H1 (cell line): ENCODE measurements at regions not wholly inside any gene's neighbourhood (a gene's known extent, or its start where the extent isn't known, plus 50 kb on each side); places are given as distances from the start of the nearest gene placed in this dataset.

Experiments used
- CTCF ChIA-PET: fragments of 300-600 bp; sonication (Branson Sonifier 250); formaldehyde crosslinking; loops from one replicate; lab custom pipeline; 2021; ENCODE audit not compliant: partially characterized antibody; lab: Charles Lee
- POLR2A ChIA-PET: fragments of 300-600 bp; sonication (Branson Sonifier 250); formaldehyde crosslinking; loops from one replicate; lab custom pipeline; 2021; ENCODE audit warnings: inconsistent platforms; ENCODE audit not compliant: partially characterized antibody; lab: Charles Lee
- DNase-seq, 2 experiments: peaks; one replicate each; pipeline versions ENCODE4 v3.0.0 to v3.0.0-alpha.2; 2010 to 2022; ENCODE audit warnings: low spot score in 2 of 2, low read depth in 1 of 2, mixed read lengths in 1 of 2
- FAIRE-seq: peaks from 2 replicates; lab custom pipeline; 2011; peaks lifted over from hg19 to GRCh38; lab: Jason Lieb, UNC
- H2AFZ ChIP-seq: 2 replicates; pipeline ENCODE4 v1.8.1; 2012; ENCODE audit warnings: low read length, inconsistent platforms
- H2AK5ac ChIP-seq: 2 replicates; pipeline ENCODE4 v1.6.1; 2013; ENCODE audit warnings: low read depth, low read length
- H2BK120ac ChIP-seq: replicated peaks from 2 replicates; pipeline ENCODE3; 2013; ENCODE audit warnings: low read depth, low read length, inconsistent platforms
- H2BK12ac ChIP-seq: 2 replicates; pipeline ENCODE4 v1.6.1; 2013; ENCODE audit warnings: low read depth, low read length
- H2BK15ac ChIP-seq: 2 replicates; pipeline ENCODE4 v1.6.1; 2013; ENCODE audit warnings: low read length
- H2BK20ac ChIP-seq: 2 replicates; pipeline ENCODE4 v1.6.1; 2013; ENCODE audit warnings: low read length
- H2BK5ac ChIP-seq: 2 replicates; pipeline ENCODE4 v1.6.1; 2013; ENCODE audit warnings: low read depth, low read length
- H3K14ac ChIP-seq: 2 replicates; pipeline ENCODE4 v1.6.1; 2013; ENCODE audit warnings: inconsistent platforms; ENCODE audit not compliant: insufficient read length
- H3K18ac ChIP-seq: 2 replicates; pipeline ENCODE4 v1.6.1; 2013; ENCODE audit warnings: low read length; ENCODE audit errors: extremely low read depth
- H3K23ac ChIP-seq: 2 replicates; pipeline ENCODE4 v1.6.1; 2013; ENCODE audit warnings: inconsistent platforms; ENCODE audit not compliant: insufficient read length
- H3K23me2 ChIP-seq: 2 replicates; pipeline ENCODE4 v1.6.1; 2013; ENCODE audit warnings: low read depth, low read length
- H3K27ac ChIP-seq: 2 replicates; pipeline ENCODE4 v1.6.1; 2011; ENCODE audit warnings: low read depth, low read length, inconsistent platforms
- H3K27me3 ChIP-seq, 4 experiments: replicated peaks in 1 of 4; 1 replicate in 1 of 4; 2 replicates in 3 of 4; pipeline versions ENCODE4 v1.6.1 to v1.8.1; 2011 to 2013; ENCODE audit warnings: low read length in 3 of 4, mild to moderate bottlenecking in 3 of 4, inconsistent platforms in 2 of 4, mixed read lengths in 2 of 4, moderate library complexity in 1 of 4; ENCODE audit not compliant: control insufficient read depth in 3 of 4, insufficient read depth in 3 of 4; ENCODE audit errors: extremely low read depth in 1 of 4
- H3K36me3 ChIP-seq, 4 experiments: 2 replicates each; pipeline versions ENCODE4 v1.6.1 to v1.8.1; 2011 to 2013; ENCODE audit warnings: mild to moderate bottlenecking in 4 of 4, low read length in 3 of 4, moderate library complexity in 2 of 4, control low read depth in 1 of 4, inconsistent platforms in 1 of 4; ENCODE audit not compliant: insufficient read depth in 4 of 4, control insufficient read depth in 2 of 4
- H3K4ac ChIP-seq: replicated peaks from 2 replicates; pipeline ENCODE3; 2013; ENCODE audit warnings: low read length, low read depth, mixed read lengths, inconsistent platforms; ENCODE audit not compliant: insufficient read length
- H3K4me1 ChIP-seq, 4 experiments: replicated peaks in 1 of 4; 1 replicate in 1 of 4; 2 replicates in 3 of 4; pipeline versions ENCODE4 v1.6.1 to v1.8.1; 2011 to 2013; ENCODE audit warnings: low read length in 3 of 4, inconsistent platforms in 2 of 4, mixed read lengths in 1 of 4; ENCODE audit not compliant: insufficient read depth in 4 of 4, control insufficient read depth in 3 of 4
- H3K4me2 ChIP-seq, 2 experiments: 2 replicates each; pipeline versions ENCODE4 v1.6.1 to v1.8.1; 2011 to 2013; ENCODE audit warnings: low read depth in 2 of 2, low read length in 2 of 2, control low read depth in 1 of 2, inconsistent platforms in 1 of 2, mild to moderate bottlenecking in 1 of 2; ENCODE audit not compliant: insufficient read depth in 1 of 2
- H3K4me3 ChIP-seq, 4 experiments: fragments of 200-600, 300-600 bp in 1 of 4; sonication (generic), shearing (Covaris generic), sonication (Bioruptor Twin) in 1 of 4; 2 replicates each; pipeline versions ENCODE4 v1.5.1 to v1.8.1; 2011 to 2016; ENCODE audit warnings: low read length in 4 of 4, low read depth in 3 of 4, control low read depth in 2 of 4, inconsistent platforms in 2 of 4, mild to moderate bottlenecking in 2 of 4, mixed read lengths in 1 of 4, moderate library complexity in 1 of 4; ENCODE audit not compliant: insufficient read depth in 2 of 4; ENCODE audit errors: extremely low read depth in 1 of 4
- H3K56ac ChIP-seq: replicated peaks from 2 replicates; pipeline ENCODE3; 2013; ENCODE audit warnings: low read depth, mild to moderate bottlenecking, mixed read lengths, low read length, inconsistent platforms; ENCODE audit not compliant: insufficient read length
- H3K79me1 ChIP-seq: 2 replicates; pipeline ENCODE4 v1.6.1; 2013; ENCODE audit warnings: low read depth, low read length, control low read depth
- H3K79me2 ChIP-seq, 2 experiments: 2 replicates each; pipeline versions ENCODE4 v1.6.1 to v1.8.1; 2012 to 2013; ENCODE audit warnings: low read length in 2 of 2, mild to moderate bottlenecking in 2 of 2, inconsistent platforms in 1 of 2; ENCODE audit not compliant: insufficient read depth in 2 of 2, control insufficient read depth in 1 of 2
- H3K9ac ChIP-seq, 4 experiments: replicated peaks in 1 of 4; 1 replicate in 1 of 4; 2 replicates in 3 of 4; pipeline versions ENCODE4 v1.6.1 to v1.8.1; 2011 to 2013; ENCODE audit warnings: low read depth in 3 of 4, low read length in 3 of 4, control low read depth in 2 of 4, mild to moderate bottlenecking in 2 of 4, moderate library complexity in 2 of 4, inconsistent platforms in 1 of 4; ENCODE audit errors: extremely low read depth in 1 of 4
- H3K9me3 ChIP-seq, 2 experiments: 2 replicates each; pipeline versions ENCODE4 v1.6.1 to v1.8.1; 2012 to 2013; ENCODE audit warnings: mild to moderate bottlenecking in 2 of 2, moderate library complexity in 2 of 2, control low read depth in 1 of 2, inconsistent platforms in 1 of 2, low read depth in 1 of 2, low read length in 1 of 2, mixed read lengths in 1 of 2; ENCODE audit not compliant: insufficient read depth in 2 of 2
- H4K20me1 ChIP-seq, 2 experiments: replicated peaks in 1 of 2; 2 replicates each; pipeline versions ENCODE3 to v1.8.1; 2011 to 2013; ENCODE audit warnings: inconsistent platforms in 2 of 2, low read length in 2 of 2, mild to moderate bottlenecking in 1 of 2; ENCODE audit not compliant: insufficient read depth in 2 of 2, control insufficient read depth in 1 of 2
- H4K5ac ChIP-seq: 2 replicates; pipeline ENCODE4 v1.6.1; 2013; ENCODE audit warnings: low read length, low read depth, mixed read lengths, inconsistent platforms; ENCODE audit not compliant: insufficient read length
- H4K8ac ChIP-seq: 2 replicates; pipeline ENCODE4 v1.8.0; 2013; ENCODE audit warnings: mild to moderate bottlenecking, moderate library complexity, low read length, inconsistent platforms; ENCODE audit not compliant: insufficient read depth; ENCODE audit errors: extremely low read depth
- H4K91ac ChIP-seq: replicated peaks from 2 replicates; pipeline ENCODE3; 2013; ENCODE audit warnings: low read length, mixed read lengths, inconsistent platforms; ENCODE audit not compliant: insufficient read length
- RBBP5 ChIP-seq: IDR thresholded peaks from 2 replicates; pipeline ENCODE4 v1.7.1; 2012; ENCODE audit warnings: low read depth, mild to moderate bottlenecking, inconsistent platforms, low read length, moderate library complexity, borderline replicate concordance
- SIN3A ChIP-seq, 2 experiments: IDR thresholded peaks in 1 of 2; conservative IDR thresholded peaks in 1 of 2; 2 replicates each; pipeline ENCODE4 v1.6.1; 2011 to 2012; ENCODE audit warnings: low read length in 2 of 2, improper control_type of control experiment in 1 of 2, low read depth in 1 of 2, mild to moderate bottlenecking in 1 of 2
- TEAD4 ChIP-seq: IDR thresholded peaks from 2 replicates; pipeline ENCODE4 v1.6.1; 2012; ENCODE audit warnings: low read depth, low read length, inconsistent platforms, mixed read lengths
- TF ChIP-seq, protein P1 (sequence below): IDR thresholded peaks from 2 replicates; pipeline ENCODE4 v1.6.1; 2012; ENCODE audit warnings: low read length, inconsistent platforms
- TF ChIP-seq, protein P2 (sequence below): IDR thresholded peaks from 2 replicates; pipeline ENCODE4 v1.6.1; 2012; ENCODE audit warnings: inconsistent platforms

DNA sequence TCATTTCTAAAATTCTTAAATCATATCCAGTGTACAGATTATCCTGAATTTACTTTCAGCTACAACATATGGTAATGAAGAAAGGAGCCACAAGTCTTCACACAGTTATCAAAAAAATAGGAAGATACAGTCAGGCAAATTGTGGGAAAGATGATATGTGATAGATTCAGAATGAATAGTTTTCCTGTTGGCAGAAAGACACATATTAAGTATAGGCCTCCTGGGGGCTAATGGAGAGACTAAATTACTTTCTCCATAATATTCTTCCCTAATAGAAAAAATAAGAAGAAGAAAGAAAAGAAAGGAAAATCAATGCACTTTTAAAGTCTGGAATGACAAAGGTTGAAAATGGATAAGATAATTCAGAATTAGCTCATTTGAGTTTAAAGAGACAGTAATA is 2073.5 kb downstream of the LRRC4C start:
- TF ChIP-seq RBBP5 (no peak), TEAD4 (no peak), SIN3A (conservative IDR thresholded peaks at IDR 0.05 in 1 of 2, IDR thresholded peaks at IDR 0.05 in 1 of 2; ENCODE audit: low read depth in 1 of 2, low read length in 2 of 2) (no peak)
- TF ChIP-seq, protein P1, sequence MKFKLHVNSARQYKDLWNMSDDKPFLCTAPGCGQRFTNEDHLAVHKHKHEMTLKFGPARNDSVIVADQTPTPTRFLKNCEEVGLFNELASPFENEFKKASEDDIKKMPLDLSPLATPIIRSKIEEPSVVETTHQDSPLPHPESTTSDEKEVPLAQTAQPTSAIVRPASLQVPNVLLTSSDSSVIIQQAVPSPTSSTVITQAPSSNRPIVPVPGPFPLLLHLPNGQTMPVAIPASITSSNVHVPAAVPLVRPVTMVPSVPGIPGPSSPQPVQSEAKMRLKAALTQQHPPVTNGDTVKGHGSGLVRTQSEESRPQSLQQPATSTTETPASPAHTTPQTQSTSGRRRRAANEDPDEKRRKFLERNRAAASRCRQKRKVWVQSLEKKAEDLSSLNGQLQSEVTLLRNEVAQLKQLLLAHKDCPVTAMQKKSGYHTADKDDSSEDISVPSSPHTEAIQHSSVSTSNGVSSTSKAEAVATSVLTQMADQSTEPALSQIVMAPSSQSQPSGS: no peak
- TF ChIP-seq, protein P2, sequence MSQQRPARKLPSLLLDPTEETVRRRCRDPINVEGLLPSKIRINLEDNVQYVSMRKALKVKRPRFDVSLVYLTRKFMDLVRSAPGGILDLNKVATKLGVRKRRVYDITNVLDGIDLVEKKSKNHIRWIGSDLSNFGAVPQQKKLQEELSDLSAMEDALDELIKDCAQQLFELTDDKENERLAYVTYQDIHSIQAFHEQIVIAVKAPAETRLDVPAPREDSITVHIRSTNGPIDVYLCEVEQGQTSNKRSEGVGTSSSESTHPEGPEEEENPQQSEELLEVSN: no peak
- Histone ChIP-seq H3K4me3 (no peak overlapping the region), H3K9me3 (peaks cover 0 to 5% of the 10 kb centered on the region in 2 experiments; a peak in 2 of 4 replicates), H3K27me3 (no peaks in the 10 kb centered on the region), H3K18ac (no peak overlapping the region), H3K36me3 (no peaks in the 10 kb centered on the region), H3K4me2 (no peak overlapping the region), H4K20me1 (peaks cover 0 to 1% of the 10 kb centered on the region in 2 experiments), H3K23me2 (no peaks in the 10 kb centered on the region), H3K23ac (no peak overlapping the region), H3K4me1 (no peaks in the 10 kb centered on the region), H4K91ac (no peak overlapping the region), H2BK12ac (no peak overlapping the region), H3K79me2 (no peaks in the 10 kb centered on the region), H3K4ac (no peak overlapping the region), H3K14ac (no peak overlapping the region), H4K5ac (no peak overlapping the region), H3K27ac (no peak overlapping the region), H2BK15ac (no peak overlapping the region), H2BK5ac (no peak overlapping the region), H2BK20ac (no peak overlapping the region), H3K56ac (no peak overlapping the region), H4K8ac (no peak overlapping the region), H2AFZ (no peak overlapping the region), H3K79me1 (no peaks in the 10 kb centered on the region), H2BK120ac (no peak overlapping the region), H3K9ac (no peak overlapping the region), H2AK5ac (no peak overlapping the region)
- CTCF ChIA-PET: no interaction called here
- POLR2A ChIA-PET: no interaction called here
- no peak for DNase-seq
- FAIRE-seq: no peak
